SK-N-DZ (cell line): ENCODE measurements at regions not wholly inside any gene's neighbourhood (a gene's known extent, or its start where the extent isn't known, plus 50 kb on each side); places are given as distances from the start of the nearest gene placed in this dataset.

Source experiments
- DNase-seq: peaks from one replicate; pipeline ENCODE4 v3.0.0-alpha.2; 2015; ENCODE audit warnings: low spot score
- small RNA-seq, 2 experiments: library from RNA; depleted of rRNA; stranded (forward); fragments of <200 nt; gene quantifications; one replicate each; pipeline ENCODE3, GENCODE V24; 2014

DNA sequence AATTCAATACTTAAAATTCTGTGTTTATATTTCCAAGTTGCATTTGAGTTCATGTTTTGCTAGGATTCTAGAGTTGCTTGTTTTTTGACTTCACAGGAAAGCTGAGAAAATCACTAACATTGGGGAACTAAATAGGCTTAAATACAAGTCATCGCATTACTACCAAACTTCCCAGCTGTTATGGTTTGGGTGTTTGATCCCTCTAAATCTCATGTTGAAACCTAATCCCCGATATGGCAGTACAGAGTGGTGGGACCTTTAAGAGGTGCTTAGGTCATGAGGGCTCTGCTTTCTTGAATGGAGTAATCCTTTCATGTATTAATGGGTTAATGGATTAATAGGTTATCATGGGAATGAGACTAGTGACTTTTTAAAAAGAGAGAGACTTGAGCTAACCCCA, 77.2 kb upstream of the ARPP21 start:
- no peak for DNase-seq

DNA sequence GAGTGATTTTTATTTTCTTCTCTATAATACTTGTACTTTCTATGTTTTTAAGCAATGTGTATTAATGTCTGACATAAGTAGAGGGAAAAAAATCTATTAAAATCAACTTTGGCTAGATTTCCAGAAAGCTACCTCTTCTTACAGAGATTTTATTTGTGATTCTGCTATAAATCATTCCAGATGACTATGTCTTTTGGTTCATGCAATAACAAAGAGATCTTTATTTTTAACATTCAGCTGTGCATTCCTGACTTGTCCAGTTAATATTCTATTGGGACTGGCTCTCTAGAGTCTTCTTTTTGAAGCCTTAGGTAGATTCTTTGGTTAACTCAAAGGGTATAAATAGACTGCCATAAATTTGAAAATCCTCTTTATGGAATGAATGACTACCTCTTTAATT, 74.3 kb upstream of the ARPP21 start:
- no peak for DNase-seq

Small RNA genes lying in the stretch of these regions (small RNA-seq; reads per million reads assigned to genes)
- 0 reads per million in 2 experiments for gene RNU6-243P
